ENCODE measurements at regions not wholly inside any gene's neighbourhood (a gene's known extent, or its start where the extent isn't known, plus 50 kb on each side); places are given as distances from the start of the nearest gene placed in this dataset.
"Not testable (repeated sequence)": the region's sequence is repeated elsewhere in the genome, so short reads cannot be mapped to it uniquely, and the experiment has no call there.

- DNase-seq (ENCODE audit: low spot score) = no peak
- intact Hi-C loops (cut with DNase I) = no loop called here
Observed at GRCh38 chr20:6395695-6396094, 272.9 kb upstream of the FERMT1 start.

GRCh38 chr20:6388671-6389197 lies 265.9 kb upstream of the FERMT1 start:
- DNase-seq (ENCODE audit: low spot score) = no peak
- intact Hi-C loops (cut with DNase I) = no loop called here

GRCh38 chr20:6384956-6385486 lies 262.2 kb upstream of the FERMT1 start:
- intact Hi-C loops (cut with DNase I) = no loop called here
- DNase-seq (ENCODE audit: low spot score) = no peak

DNA sequence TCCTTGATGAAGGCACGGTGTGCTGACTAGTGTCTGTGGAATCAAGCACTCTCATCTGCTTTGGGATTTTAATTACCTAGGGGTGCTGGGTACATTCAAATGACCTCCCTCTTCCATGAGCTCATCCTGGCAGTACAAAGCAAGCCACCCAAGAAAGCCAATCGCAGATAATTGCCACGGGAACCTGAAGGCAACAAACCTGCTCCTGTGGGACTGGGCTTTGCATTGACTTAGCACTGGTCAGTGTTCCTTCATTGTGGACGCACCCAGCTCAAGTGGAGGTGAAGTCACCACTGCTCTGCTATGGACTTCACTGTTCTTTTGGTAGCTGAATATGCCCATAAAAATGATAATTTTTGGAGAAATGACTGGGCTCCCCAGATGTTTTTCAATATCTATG lies 261.6 kb upstream of the FERMT1 start:
- intact Hi-C loops (cut with DNase I) = no loop called here
- no peak for DNase-seq (ENCODE audit: low spot score)

GRCh38 chr20:6381887-6382286 lies 259.1 kb upstream of the FERMT1 start:
- no peak for DNase-seq (ENCODE audit: low spot score)
- intact Hi-C loops (cut with DNase I) = no loop called here

DNA sequence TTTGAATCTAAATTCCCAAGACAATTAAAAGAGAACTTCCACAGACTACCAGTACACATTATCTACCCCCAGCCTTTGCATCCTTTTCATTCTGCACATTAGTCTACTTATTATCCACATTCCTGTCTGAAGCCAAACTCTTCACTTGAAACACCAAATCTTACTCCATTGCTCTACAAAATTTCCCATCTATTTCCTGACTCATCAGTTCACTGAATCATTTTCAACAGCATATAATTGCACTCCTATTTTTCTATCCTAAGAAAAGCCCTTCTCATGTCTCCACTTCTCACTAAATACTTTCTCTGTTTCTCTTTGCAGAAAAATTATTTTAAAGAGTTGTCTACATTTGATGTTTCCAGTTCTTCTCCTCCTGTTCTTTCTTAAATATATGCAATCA lies 239.4 kb upstream of the FERMT1 start:
- intact Hi-C loops (cut with DNase I) = no loop called here
- no peak for DNase-seq (ENCODE audit: low spot score)

GRCh38 chr20:6360766-6361165 lies 237.9 kb upstream of the FERMT1 start:
- intact Hi-C loops (cut with DNase I) = no loop called here
- DNase-seq (ENCODE audit: low spot score) = no peak

DNA sequence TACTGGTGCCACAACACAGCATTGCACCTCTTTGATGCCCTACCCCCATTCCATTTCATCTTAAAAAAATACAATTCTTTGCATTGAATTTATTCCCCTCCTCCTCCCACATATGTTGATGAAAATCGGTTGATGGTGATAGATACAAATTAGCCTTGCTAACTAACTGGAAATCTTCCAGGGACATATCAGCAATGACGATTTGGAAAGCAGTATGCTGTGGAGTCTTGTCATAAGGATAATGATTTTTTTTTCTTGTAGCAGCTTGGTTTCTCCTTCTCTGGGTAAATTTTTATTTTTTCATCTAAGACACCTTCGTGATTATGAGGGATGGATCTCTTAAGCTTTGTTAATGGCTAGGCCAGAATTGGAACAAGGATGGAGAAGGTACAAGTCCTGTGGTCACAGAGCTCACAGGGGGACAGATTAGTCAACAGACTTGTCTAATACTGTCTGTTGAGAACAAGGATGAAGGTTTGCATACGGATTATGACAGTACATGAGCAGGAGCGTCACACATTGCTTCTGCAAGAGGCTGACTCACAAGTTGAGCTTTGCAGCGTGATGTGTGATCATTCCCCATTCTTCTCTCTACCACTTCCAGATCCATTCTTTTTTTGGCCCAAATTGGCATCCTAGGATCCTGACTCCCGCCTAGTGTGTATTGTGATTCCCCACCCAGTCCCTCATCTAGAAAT lies 233.1 kb upstream of the FERMT1 start:
- intact Hi-C loops (cut with DNase I) = no loop called here
- DNase-seq (ENCODE audit: low spot score) = no peak

GRCh38 chr20:6348908-6349307 lies 226.1 kb upstream of the FERMT1 start:
- intact Hi-C loops (cut with DNase I) = no loop called here
- no peak for DNase-seq (ENCODE audit: low spot score)

DNA sequence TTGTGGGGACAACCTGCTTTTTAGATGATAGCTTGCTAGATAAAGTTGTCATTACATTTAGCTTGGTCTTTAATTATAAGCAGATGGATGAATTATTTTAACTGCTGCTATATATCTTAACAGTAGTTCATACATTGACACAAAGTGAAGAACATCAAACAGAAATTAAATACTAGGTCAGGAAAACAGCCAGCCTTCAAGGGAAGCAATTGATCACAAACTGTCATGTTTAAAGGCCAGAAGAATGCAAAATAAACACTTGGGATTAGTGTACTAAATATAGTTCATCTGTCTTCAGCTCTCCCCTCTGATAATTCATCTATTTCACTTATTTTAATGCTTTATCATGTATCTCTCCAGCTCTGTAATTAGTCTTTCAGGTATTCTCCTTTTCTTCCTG lies 225.1 kb upstream of the FERMT1 start:
- intact Hi-C loops (cut with DNase I) = no loop called here
- no peak for DNase-seq (ENCODE audit: low spot score)

- DNase-seq (ENCODE audit: low spot score) = no peak
- intact Hi-C loops (cut with DNase I) = no loop called here
Observed at GRCh38 chr20:6341491-6341890, 218.7 kb upstream of the FERMT1 start.

DNA sequence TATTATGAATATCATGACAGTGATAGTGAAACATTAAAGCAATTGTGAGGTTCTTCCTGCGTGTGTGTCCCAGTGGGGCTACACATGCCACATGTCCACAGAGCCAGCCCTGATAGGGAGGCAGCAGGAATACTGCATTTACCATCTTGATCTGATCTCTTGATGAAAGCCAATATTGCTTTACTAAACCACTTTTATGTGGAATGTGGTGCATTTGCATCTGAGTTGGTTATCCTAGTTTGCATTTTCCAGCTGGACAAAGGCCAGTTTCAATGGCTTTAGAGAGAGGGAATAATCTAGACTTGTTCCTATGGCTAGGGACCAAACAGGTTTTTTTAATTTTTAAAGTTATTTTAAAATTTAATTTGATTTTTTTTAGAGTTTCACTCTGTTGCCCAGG lies 216.3 kb upstream of the FERMT1 start:
- DNase-seq (ENCODE audit: low spot score) = no peak
- intact Hi-C loops (cut with DNase I) = no loop called here

DNA sequence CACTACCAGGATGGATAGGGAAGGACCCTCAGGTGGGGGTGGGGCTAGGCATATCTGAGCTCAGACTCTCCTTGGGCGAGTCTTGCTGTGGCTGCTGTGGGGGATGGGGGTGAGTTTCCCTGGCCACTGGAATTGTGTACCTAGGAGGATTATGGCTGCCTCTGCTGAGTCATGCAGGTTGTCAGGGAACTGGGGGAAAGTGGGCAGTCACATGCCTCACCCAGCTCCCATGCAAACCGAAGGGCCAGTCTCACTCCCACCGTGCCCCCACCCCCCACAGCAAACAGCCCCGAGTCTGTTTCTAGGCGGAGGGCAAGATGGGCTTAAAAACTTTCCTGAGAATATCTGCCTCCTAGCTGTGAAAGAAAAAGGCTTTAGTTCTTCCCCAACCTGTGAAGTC lies 210.3 kb upstream of the FERMT1 start:
- intact Hi-C loops (cut with DNase I) = no loop called here
- no peak for DNase-seq (ENCODE audit: low spot score)

DNA sequence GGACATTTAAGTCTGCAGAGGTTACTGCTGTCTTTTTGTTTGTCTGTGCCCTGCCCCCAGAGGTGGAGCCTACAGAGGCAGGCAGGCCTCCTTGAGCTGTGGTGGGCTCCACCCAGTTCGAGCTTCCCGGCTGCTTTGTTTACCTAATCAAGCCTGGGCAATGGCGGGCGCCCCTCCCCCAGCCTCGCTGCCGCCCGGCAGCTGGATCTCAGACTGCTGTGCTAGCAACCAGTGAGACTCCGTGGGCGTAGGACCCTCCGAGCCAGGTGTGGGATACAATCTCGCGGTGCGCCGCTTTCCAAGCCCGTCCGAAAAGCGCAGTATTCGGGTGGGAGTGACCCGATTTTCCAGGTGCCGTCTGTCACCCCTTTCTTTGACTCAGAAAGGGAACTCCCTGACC lies 198.4 kb upstream of the FERMT1 start:
- intact Hi-C loops (cut with DNase I); DNase-seq (ENCODE audit: low spot score): not testable (repeated sequence)

DNA sequence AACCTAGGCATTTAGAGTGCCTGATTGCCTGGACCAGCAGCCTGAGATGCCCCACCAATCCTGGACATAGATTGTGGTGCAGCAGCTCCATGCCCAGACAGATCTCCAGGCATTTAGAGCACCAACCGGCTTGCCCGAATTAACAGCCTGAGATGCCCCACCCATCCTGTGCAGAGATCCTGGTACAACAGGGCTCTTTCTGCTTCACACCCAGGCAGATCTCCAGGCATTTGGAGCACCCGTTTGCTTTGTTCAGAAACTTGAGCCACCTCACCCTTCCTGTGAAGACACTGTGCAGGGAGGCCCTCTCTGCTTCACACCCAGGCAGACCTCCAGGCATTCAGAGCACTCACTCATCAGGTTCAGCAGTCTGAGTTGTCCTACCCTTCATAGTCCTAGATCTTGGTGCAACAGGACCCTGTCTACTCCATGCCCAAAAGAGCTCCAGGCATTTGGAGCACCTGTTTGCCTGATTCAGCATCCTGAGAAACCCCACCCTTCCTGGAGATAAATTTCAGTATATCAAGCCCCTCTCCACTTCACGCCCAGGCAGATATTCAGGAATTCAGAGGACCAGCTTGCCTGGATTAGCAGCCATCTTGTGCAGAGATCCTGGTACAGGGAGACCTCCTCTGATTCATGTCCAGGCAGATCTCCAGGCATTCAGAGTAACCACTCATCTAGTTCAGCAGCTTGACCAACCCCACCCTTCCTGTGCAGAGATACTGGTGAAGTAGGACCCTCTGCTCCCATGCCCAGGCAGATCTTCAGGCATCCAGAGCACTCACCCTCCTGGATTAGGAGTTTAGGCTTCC lies 189.2 kb upstream of the FERMT1 start:
- no peak for DNase-seq (ENCODE audit: low spot score)
- intact Hi-C loops (cut with DNase I) = no loop called here

- intact Hi-C loops (cut with DNase I) = no loop called here
- DNase-seq (ENCODE audit: low spot score) = no peak
Observed at GRCh38 chr20:6311097-6311496, 188.3 kb upstream of the FERMT1 start.

DNA sequence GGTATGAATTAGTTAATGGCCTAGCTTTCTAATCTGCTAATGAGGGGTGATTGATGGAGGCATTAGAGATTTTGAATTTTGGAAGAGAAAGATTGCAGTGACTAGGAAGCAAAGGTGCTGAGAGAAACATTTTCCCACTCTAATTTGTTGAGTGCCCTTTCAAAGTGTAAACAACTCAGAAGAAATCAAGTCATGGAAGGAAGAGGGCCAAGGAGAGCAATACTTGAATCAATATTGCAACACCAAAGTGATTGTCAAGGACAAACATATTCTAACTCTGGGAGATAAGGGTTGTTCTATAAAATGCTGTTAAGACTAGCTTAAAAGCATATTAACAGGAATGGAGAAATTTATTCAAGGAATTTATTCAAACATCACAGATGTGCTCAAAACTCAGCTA lies 182.7 kb upstream of the FERMT1 start:
- DNase-seq (ENCODE audit: low spot score) = no peak
- intact Hi-C loops (cut with DNase I) = no loop called here

- intact Hi-C loops (cut with DNase I) = no loop called here
Observed at GRCh38 chr20:6302041-6302440, 179.2 kb upstream of the FERMT1 start.

GRCh38 chr20:6299456-6299855 lies 176.6 kb upstream of the FERMT1 start:
- intact Hi-C loops (cut with DNase I) = no loop called here
- DNase-seq (ENCODE audit: low spot score) = no peak

More at GRCh38 chr20:6302041-6302440, 179.2 kb upstream of the FERMT1 start:
- no peak for DNase-seq (ENCODE audit: low spot score)

- DNase-seq (ENCODE audit: low spot score) = no peak
- intact Hi-C loops (cut with DNase I) = no loop called here
Observed at GRCh38 chr20:6298049-6298448, 175.2 kb upstream of the FERMT1 start.

- DNase-seq (ENCODE audit: low spot score) = no peak
- intact Hi-C loops (cut with DNase I) = no loop called here
Observed at GRCh38 chr20:6295867-6296256, 173.0 kb upstream of the FERMT1 start.

All from cardiac septum (tissue), 1 donor.